Keratinocyte (primary cell): ENCODE measurements at regions not wholly inside any gene's neighbourhood (a gene's known extent, or its start where the extent isn't known, plus 50 kb on each side); places are given as distances from the start of the nearest gene placed in this dataset.

Source experiments
- CTCF ChIP-seq, 3 experiments: IDR thresholded peaks in 1 of 3; conservative IDR thresholded peaks in 1 of 3; optimal IDR thresholded peaks in 1 of 3; 2 replicates in 2 of 3; 3 replicates in 1 of 3; pipeline versions ENCODE3 to v1.5.1; 2011; ENCODE audit warnings: low read length in 3 of 3, mild to moderate bottlenecking in 3 of 3, moderate library complexity in 2 of 3, control low read depth in 1 of 3, inconsistent platforms in 1 of 3; ENCODE audit not compliant: insufficient read depth in 2 of 3; ENCODE audit errors: extremely low read depth in 1 of 3
- EZH2 ChIP-seq: IDR thresholded peaks from one replicate; pipeline ENCODE4 v1.6.1; 2012; ENCODE audit warnings: inconsistent platforms, mild to moderate bottlenecking, low read length, moderate library complexity

- TF ChIP-seq CTCF (optimal IDR thresholded peaks at IDR 0.05 in 1 of 3, IDR thresholded peaks at IDR 0.05 in 1 of 3, conservative IDR thresholded peaks at IDR 0.05 in 1 of 3; ENCODE audit: extremely low read depth in 1 of 3, insufficient read depth in 2 of 3, low read length in 3 of 3): no peak
- no peak for TF ChIP-seq EZH2
Measured at GRCh38 chr16:29112755-29113347, 128.0 kb downstream of the LAT start.
